CD8-positive, alpha-beta memory T cell (primary cell): ENCODE measurements at regions not wholly inside any gene's neighbourhood (a gene's known extent, or its start where the extent isn't known, plus 50 kb on each side); places are given as distances from the start of the nearest gene placed in this dataset.
A peak's percentile ranks its signal among the peaks of the same experiment; 100 is the strongest.

Source experiments
- CTCF ChIA-PET: fragments of 350-600 bp; sonication (Branson Sonifier 250); formaldehyde crosslinking; loops from one replicate; lab custom pipeline; 2021; ENCODE audit warnings: antibody characterized with exemption; lab: Charles Lee
- POLR2A ChIA-PET: fragments of 350-600 bp; sonication (Branson Sonifier 250); formaldehyde crosslinking; loops from one replicate; lab custom pipeline; 2021; ENCODE audit warnings: antibody characterized with exemption; lab: Charles Lee
- DNase-seq, 5 donors: peaks; one replicate each; pipeline versions ENCODE4 v3.0.0 to v3.0.0-alpha.2; 2020 to 2022; ENCODE audit warnings: mixed read lengths in 1 of 5
- H3K27ac ChIP-seq: one replicate; pipeline ENCODE4 v1.7.0; 2013; ENCODE audit warnings: low read depth, mild to moderate bottlenecking, low read length, moderate library complexity
- H3K27me3 ChIP-seq: 2 replicates; pipeline ENCODE4 v1.7.0; 2013; ENCODE audit warnings: low read length, mild to moderate bottlenecking; ENCODE audit not compliant: insufficient read depth, poor library complexity, severe bottlenecking
- H3K36me3 ChIP-seq: 2 replicates; pipeline ENCODE4 v1.7.0; 2013; ENCODE audit warnings: mild to moderate bottlenecking, low read length, moderate library complexity; ENCODE audit not compliant: insufficient read depth
- H3K4me1 ChIP-seq: 2 replicates; pipeline ENCODE4 v1.7.0; 2013; ENCODE audit warnings: mild to moderate bottlenecking, low read length, moderate library complexity; ENCODE audit not compliant: insufficient read depth
- H3K4me3 ChIP-seq: 2 replicates; pipeline ENCODE4 v1.7.0; 2013; ENCODE audit warnings: mild to moderate bottlenecking, low read length
- H3K9me3 ChIP-seq: 2 replicates; pipeline ENCODE4 v1.7.0; 2013; ENCODE audit warnings: mild to moderate bottlenecking, low read length
- H3K27ac Mint-ChIP-seq, 8 donors: one replicate each; pipeline ENCODE4 v1.8.0; 2020 to 2021; ENCODE audit warnings: mixed read lengths in 8 of 8, mild to moderate bottlenecking in 6 of 8, inconsistent platforms in 3 of 8, moderate library complexity in 3 of 8
- H3K27me3 Mint-ChIP-seq, 2 donors: one replicate each; pipeline ENCODE4 v1.8.0; 2020 to 2021; ENCODE audit warnings: mixed read lengths in 2 of 2, mild to moderate bottlenecking in 1 of 2, moderate library complexity in 1 of 2
- H3K36me3 Mint-ChIP-seq, 3 donors: one replicate each; pipeline ENCODE4 v1.8.0; 2020 to 2021; ENCODE audit warnings: mixed read lengths in 3 of 3, inconsistent platforms in 1 of 3, mild to moderate bottlenecking in 1 of 3
- H3K4me1 Mint-ChIP-seq, 3 donors: one replicate each; pipeline ENCODE4 v1.8.0; 2020 to 2021; ENCODE audit warnings: mixed read lengths in 3 of 3, inconsistent platforms in 1 of 3, mild to moderate bottlenecking in 1 of 3
- H3K4me3 Mint-ChIP-seq, 7 donors: one replicate each; pipeline ENCODE4 v1.8.0; 2020 to 2021; ENCODE audit warnings: mixed read lengths in 7 of 7, mild to moderate bottlenecking in 6 of 7, moderate library complexity in 4 of 7, inconsistent platforms in 2 of 7
- H3K9me3 Mint-ChIP-seq, 5 donors: one replicate each; pipeline ENCODE4 v1.8.0; 2020 to 2022; ENCODE audit warnings: mixed read lengths in 5 of 5, mild to moderate bottlenecking in 3 of 5, moderate library complexity in 2 of 5, inconsistent platforms in 1 of 5

- H3K4me3 Mint-ChIP-seq, result peak overlapping the region in 2 of 7 donors; percentile 1 to 5
- no peaks in the 10 kb centered on the region for H3K9me3 ChIP-seq
- H3K9me3 Mint-ChIP-seq, result peaks cover 0 to 12% (median 7%) of the 10 kb centered on the region in 5 donors
- H3K27me3 Mint-ChIP-seq, result peaks cover 23 to 58% of the 10 kb centered on the region in 2 donors
- POLR2A ChIA-PET, result no interaction called here
- peaks cover 3% of the 10 kb centered on the region for H3K27me3 ChIP-seq
- no peak for DNase-seq
- no peak overlapping the region for H3K4me3 ChIP-seq
- peaks cover 0 to 10% (median 0%) of the 10 kb centered on the region in 3 donors for H3K36me3 Mint-ChIP-seq
- H3K4me1 Mint-ChIP-seq, result peaks cover 8 to 21% (median 21%) of the 10 kb centered on the region in 3 donors
- H3K4me1 ChIP-seq, result peaks cover 10% of the 10 kb centered on the region
- H3K36me3 ChIP-seq, result no peaks in the 10 kb centered on the region
- H3K27ac ChIP-seq, result no peak overlapping the region
- H3K27ac Mint-ChIP-seq, result peak overlapping the region in 1 of 8 donors; percentile 6
- CTCF ChIA-PET, result no interaction called here
These were observed 127.9 kb downstream of the AXIN2 start for GRCh38 chr17:65433592-65433991.

GRCh38 chr17:65433157-65433556 lies 128.3 kb downstream of the AXIN2 start:
- Histone ChIP-seq H3K27ac (no peak overlapping the region), H3K27me3 (peaks cover 3% of the 10 kb centered on the region), H3K36me3 (no peaks in the 10 kb centered on the region), H3K9me3 (no peaks in the 10 kb centered on the region), H3K4me1 (peaks cover 10% of the 10 kb centered on the region), H3K4me3 (no peak overlapping the region)
- POLR2A ChIA-PET, result no interaction called here
- CTCF ChIA-PET, result no interaction called here
- no peak for DNase-seq
- Mint-ChIP-seq H3K4me1 (peaks cover 8 to 21% (median 21%) of the 10 kb centered on the region in 3 donors), H3K36me3 (peaks cover 0 to 10% (median 0%) of the 10 kb centered on the region in 3 donors), H3K27ac (no peak overlapping the region), H3K27me3 (peaks cover 23 to 54% of the 10 kb centered on the region in 2 donors), H3K4me3 (peak overlapping the region in 2 of 7 donors; percentile 1 to 5), H3K9me3 (peaks cover 0 to 12% (median 7%) of the 10 kb centered on the region in 5 donors)

- H3K4me1 ChIP-seq, result peaks cover 10% of the 10 kb centered on the region
- Mint-ChIP-seq H3K36me3 (peaks cover 0 to 14% (median 0%) of the 10 kb centered on the region in 3 donors), H3K4me1 (peaks cover 8 to 21% (median 21%) of the 10 kb centered on the region in 3 donors), H3K9me3 (peaks cover 2 to 12% (median 7%) of the 10 kb centered on the region in 5 donors), H3K27ac (no peak overlapping the region), H3K27me3 (peaks cover 12 to 39% of the 10 kb centered on the region in 2 donors), H3K4me3 (no peak overlapping the region)
- no peak overlapping the region for H3K4me3 ChIP-seq
- no peaks in the 10 kb centered on the region for H3K36me3 ChIP-seq
- ChIA-PET POLR2A (no interaction called here), CTCF (no interaction called here)
- H3K27me3 ChIP-seq, result peaks cover 3% of the 10 kb centered on the region
- H3K27ac ChIP-seq, result no peak overlapping the region
- H3K9me3 ChIP-seq, result no peaks in the 10 kb centered on the region
- DNase-seq, result no peak
These were observed 130.3 kb downstream of the AXIN2 start for GRCh38 chr17:65431116-65431515.

GRCh38 chr17:65430209-65430833 lies 131.1 kb downstream of the AXIN2 start:
- Mint-ChIP-seq H3K27ac (no peak overlapping the region), H3K4me1 (peaks cover 8 to 21% (median 21%) of the 10 kb centered on the region in 3 donors), H3K4me3 (no peak overlapping the region), H3K36me3 (peaks cover 0 to 14% (median 0%) of the 10 kb centered on the region in 3 donors), H3K27me3 (peaks cover 10 to 34% of the 10 kb centered on the region in 2 donors), H3K9me3 (peaks cover 7 to 14% (median 7%) of the 10 kb centered on the region in 5 donors)
- Histone ChIP-seq H3K4me1 (peaks cover 10% of the 10 kb centered on the region), H3K27ac (no peak overlapping the region), H3K36me3 (no peaks in the 10 kb centered on the region), H3K4me3 (no peak overlapping the region), H3K27me3 (peaks cover 3% of the 10 kb centered on the region), H3K9me3 (no peaks in the 10 kb centered on the region)
- ChIA-PET POLR2A (no interaction called here), CTCF (no interaction called here)
- DNase-seq, result peak in 1 of 5 donors; percentile 29

- no peaks in the 10 kb centered on the region for H3K4me1 ChIP-seq
- DNase-seq, result no peak
- no peaks in the 10 kb centered on the region for H3K27me3 ChIP-seq
- H3K4me3 ChIP-seq, result no peak overlapping the region
- Mint-ChIP-seq H3K4me3 (no peak overlapping the region), H3K27me3 (peaks cover 1 to 10% of the 10 kb centered on the region in 2 donors), H3K4me1 (no peaks in the 10 kb centered on the region), H3K27ac (no peak overlapping the region), H3K9me3 (peaks cover 0 to 8% (median 5%) of the 10 kb centered on the region in 5 donors), H3K36me3 (peaks cover 0 to 3% (median 0%) of the 10 kb centered on the region in 3 donors)
- H3K36me3 ChIP-seq, result no peaks in the 10 kb centered on the region
- POLR2A ChIA-PET, result no interaction called here
- H3K9me3 ChIP-seq, result no peaks in the 10 kb centered on the region
- no peak overlapping the region for H3K27ac ChIP-seq
- CTCF ChIA-PET, result no interaction called here
These were observed 137.9 kb downstream of the AXIN2 start for GRCh38 chr17:65423346-65424140.

GRCh38 chr17:65418622-65419021 lies 142.8 kb downstream of the AXIN2 start:
- Mint-ChIP-seq H3K4me1 (no peaks in the 10 kb centered on the region), H3K27me3 (peaks cover 4 to 24% of the 10 kb centered on the region in 2 donors), H3K4me3 (no peak overlapping the region), H3K27ac (no peak overlapping the region), H3K36me3 (no peaks in the 10 kb centered on the region), H3K9me3 (no peaks in the 10 kb centered on the region)
- Histone ChIP-seq H3K27ac (no peak overlapping the region), H3K27me3 (no peaks in the 10 kb centered on the region), H3K4me1 (no peaks in the 10 kb centered on the region), H3K9me3 (no peaks in the 10 kb centered on the region), H3K36me3 (no peaks in the 10 kb centered on the region), H3K4me3 (no peak overlapping the region)
- POLR2A ChIA-PET, result no interaction called here
- CTCF ChIA-PET, result interaction anchor here (1.9 kb wide), 1 partner anchor 748 kb away, joined by 4 read pairs; no protein-coding TSS in a partner anchor
- no peak for DNase-seq

GRCh38 chr17:65417406-65418221 lies 143.8 kb downstream of the AXIN2 start:
- H3K4me3 ChIP-seq, result no peak overlapping the region
- H3K9me3 ChIP-seq, result no peaks in the 10 kb centered on the region
- no peaks in the 10 kb centered on the region for H3K4me1 Mint-ChIP-seq
- H3K36me3 Mint-ChIP-seq, result no peaks in the 10 kb centered on the region
- H3K4me3 Mint-ChIP-seq, result no peak overlapping the region
- no peaks in the 10 kb centered on the region for H3K4me1 ChIP-seq
- no peaks in the 10 kb centered on the region for H3K9me3 Mint-ChIP-seq
- peaks cover 7 to 24% of the 10 kb centered on the region in 2 donors for H3K27me3 Mint-ChIP-seq
- H3K36me3 ChIP-seq, result no peaks in the 10 kb centered on the region
- H3K27ac Mint-ChIP-seq, result no peak overlapping the region
- no peak for DNase-seq
- POLR2A ChIA-PET, result no interaction called here
- no peak overlapping the region for H3K27ac ChIP-seq
- H3K27me3 ChIP-seq, result no peaks in the 10 kb centered on the region
- CTCF ChIA-PET, result interaction anchor here (1.9 kb wide), 1 partner anchor 749 kb away, joined by 4 read pairs; no protein-coding TSS in a partner anchor
